HG02870 (cell line): ENCODE measurements at regions not wholly inside any gene's neighbourhood (a gene's known extent, or its start where the extent isn't known, plus 50 kb on each side); places are given as distances from the start of the nearest gene placed in this dataset.

ENCODE experiments used
- ATAC-seq: cut with Tn5 transposase; IDR thresholded peaks from one replicate; pipeline ENCODE4 v1.9.1; 2021; ENCODE audit warnings: mild to moderate bottlenecking, moderate library complexity; ENCODE audit not compliant: unreplicated experiment

GRCh38 chr18:27411911-27412310 is 226.8 kb upstream of the CHST9 start:
- no peak for ATAC-seq

GRCh38 chr18:27411013-27411412 is 225.9 kb upstream of the CHST9 start:
- no peak for ATAC-seq

GRCh38 chr18:27404855-27405254 is 219.7 kb upstream of the CHST9 start:
- no peak for ATAC-seq

GRCh38 chr18:27400001-27400400 is 214.9 kb upstream of the CHST9 start:
- ATAC-seq = no peak

GRCh38 chr18:27395752-27396151 is 210.6 kb upstream of the CHST9 start:
- no peak for ATAC-seq

GRCh38 chr18:27394687-27395086 is 209.6 kb upstream of the CHST9 start:
- ATAC-seq = no peak

GRCh38 chr18:27382567-27383216 is 197.6 kb upstream of the CHST9 start:
- no peak for ATAC-seq

- peak; percentile 63 for ATAC-seq
Observed at GRCh38 chr18:27378431-27379095, 193.5 kb upstream of the CHST9 start.

- no peak for ATAC-seq
Observed at GRCh38 chr18:27377251-27377650, 192.1 kb upstream of the CHST9 start.

GRCh38 chr18:27372386-27372785 is 187.3 kb upstream of the CHST9 start:
- no peak for ATAC-seq

GRCh38 chr18:27366665-27367064 is 181.6 kb upstream of the CHST9 start:
- no peak for ATAC-seq

GRCh38 chr18:27366151-27366550 is 181.0 kb upstream of the CHST9 start:
- ATAC-seq = no peak

- ATAC-seq = no peak
Observed at GRCh38 chr18:27363872-27364271, 178.8 kb upstream of the CHST9 start.

- no peak for ATAC-seq
Observed at GRCh38 chr18:27361477-27361876, 176.4 kb upstream of the CHST9 start.

GRCh38 chr18:27355308-27355707 is 170.2 kb upstream of the CHST9 start:
- ATAC-seq = no peak

- ATAC-seq = no peak
Observed at GRCh38 chr18:27353273-27353672, 168.2 kb upstream of the CHST9 start.

GRCh38 chr18:27349284-27349882 is 164.3 kb upstream of the CHST9 start:
- no peak for ATAC-seq

GRCh38 chr18:27331606-27332005 is 146.5 kb upstream of the CHST9 start:
- no peak for ATAC-seq

GRCh38 chr18:27314996-27315395 is 129.9 kb upstream of the CHST9 start:
- no peak for ATAC-seq

- no peak for ATAC-seq
Observed at GRCh38 chr18:27313678-27314077, 128.6 kb upstream of the CHST9 start.

GRCh38 chr18:27312853-27313252 is 127.7 kb upstream of the CHST9 start:
- ATAC-seq = no peak

GRCh38 chr18:27312153-27312552 is 127.0 kb upstream of the CHST9 start:
- no peak for ATAC-seq
